GM12878 (cell line): ENCODE measurements at regions not wholly inside any gene's neighbourhood (a gene's known extent, or its start where the extent isn't known, plus 50 kb on each side); places are given as distances from the start of the nearest gene placed in this dataset.

Experiments
- EP300 ChIP-seq, 2 experiments: fragments of 150-350 bp in 1 of 2; IDR thresholded peaks; 2 replicates each; pipeline ENCODE4 v1.6.1; 2011 to 2012; ENCODE audit warnings: low read depth in 2 of 2, low read length in 2 of 2, borderline replicate concordance in 1 of 2, improper control_type of control experiment in 1 of 2, inconsistent platforms in 1 of 2; ENCODE audit not compliant: control insufficient read depth in 1 of 2
- NR2F1 ChIP-seq: fragments of 450-650 bp; conservative IDR thresholded peaks from 2 replicates; pipeline ENCODE4 v1.6.1; 2017; ENCODE audit warnings: mild to moderate bottlenecking
- RAD21 ChIP-seq: IDR thresholded peaks from 2 replicates; pipeline ENCODE4 v1.6.1; 2011; ENCODE audit warnings: mild to moderate bottlenecking, low read depth, low read length, moderate library complexity; ENCODE audit not compliant: insufficient read depth
- TBL1XR1 ChIP-seq: IDR thresholded peaks from 2 replicates; pipeline ENCODE4 v1.6.1; 2012; ENCODE audit warnings: low read depth, low read length, improper control_type of control experiment
- YBX1 ChIP-seq: fragments of 450-650 bp; IDR thresholded peaks from 2 replicates; pipeline ENCODE4 v1.6.1; 2016; ENCODE audit warnings: antibody characterized with exemption
- ZNF274 ChIP-seq: IDR thresholded peaks from one replicate; pipeline ENCODE4 v1.8.0; 2011; ENCODE audit not compliant: insufficient read length, insufficient read depth
- TF ChIP-seq, protein P1 (sequence below), 3 experiments: IDR thresholded peaks in 2 of 3; conservative IDR thresholded peaks in 1 of 3; 2 replicates each; pipeline ENCODE4 v1.5.1; 2011; ENCODE audit warnings: low read depth in 3 of 3, low read length in 3 of 3, mild to moderate bottlenecking in 3 of 3, control low read depth in 2 of 3, moderate library complexity in 2 of 3, inconsistent platforms in 1 of 3, mixed read lengths in 1 of 3; ENCODE audit not compliant: control insufficient read depth in 2 of 3, insufficient read depth in 1 of 3; ENCODE audit errors: extremely low read depth in 1 of 3
- TF ChIP-seq, protein P2 (sequence below): IDR thresholded peaks from 2 replicates; pipeline ENCODE4 v1.6.1; 2012; ENCODE audit warnings: mild to moderate bottlenecking, low read depth, low read length
- TF ChIP-seq, protein P3 (sequence below): IDR thresholded peaks from 2 replicates; pipeline ENCODE4 v1.6.1; 2012; ENCODE audit warnings: low read depth, low read length, improper control_type of control experiment

DNA sequence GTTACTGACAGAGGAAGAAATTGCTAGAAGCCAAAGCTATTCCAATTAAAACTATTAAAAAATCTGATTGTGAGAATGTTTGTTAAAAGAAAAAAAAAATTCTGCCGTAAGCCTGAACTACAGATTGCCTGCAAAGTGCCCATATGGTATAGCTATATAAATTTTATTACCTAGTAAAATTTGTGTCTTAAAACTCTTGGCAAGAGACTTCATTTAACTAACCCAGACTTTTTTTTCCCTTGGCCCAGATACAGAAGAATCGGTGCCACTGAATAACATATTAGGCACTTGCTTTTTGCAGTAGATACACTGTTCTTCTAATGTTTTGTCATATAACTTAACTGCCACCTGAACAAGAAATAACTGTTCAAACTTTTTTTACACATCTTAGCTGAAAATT lies 125.5 kb downstream of the RPS29 start:
- TF ChIP-seq, protein P1, sequence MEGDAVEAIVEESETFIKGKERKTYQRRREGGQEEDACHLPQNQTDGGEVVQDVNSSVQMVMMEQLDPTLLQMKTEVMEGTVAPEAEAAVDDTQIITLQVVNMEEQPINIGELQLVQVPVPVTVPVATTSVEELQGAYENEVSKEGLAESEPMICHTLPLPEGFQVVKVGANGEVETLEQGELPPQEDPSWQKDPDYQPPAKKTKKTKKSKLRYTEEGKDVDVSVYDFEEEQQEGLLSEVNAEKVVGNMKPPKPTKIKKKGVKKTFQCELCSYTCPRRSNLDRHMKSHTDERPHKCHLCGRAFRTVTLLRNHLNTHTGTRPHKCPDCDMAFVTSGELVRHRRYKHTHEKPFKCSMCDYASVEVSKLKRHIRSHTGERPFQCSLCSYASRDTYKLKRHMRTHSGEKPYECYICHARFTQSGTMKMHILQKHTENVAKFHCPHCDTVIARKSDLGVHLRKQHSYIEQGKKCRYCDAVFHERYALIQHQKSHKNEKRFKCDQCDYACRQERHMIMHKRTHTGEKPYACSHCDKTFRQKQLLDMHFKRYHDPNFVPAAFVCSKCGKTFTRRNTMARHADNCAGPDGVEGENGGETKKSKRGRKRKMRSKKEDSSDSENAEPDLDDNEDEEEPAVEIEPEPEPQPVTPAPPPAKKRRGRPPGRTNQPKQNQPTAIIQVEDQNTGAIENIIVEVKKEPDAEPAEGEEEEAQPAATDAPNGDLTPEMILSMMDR (IDR thresholded peaks at IDR 0.05 in 2 of 3, conservative IDR thresholded peaks at IDR 0.05 in 1 of 3; ENCODE audit: control insufficient read depth in 2 of 3, extremely low read depth in 1 of 3, insufficient read depth in 1 of 3, low read depth in 3 of 3, low read length in 3 of 3), result no peak
- TF ChIP-seq TBL1XR1 (no peak), ZNF274 (no peak), YBX1 (no peak), RAD21 (no peak), EP300 (IDR thresholded peaks at IDR 0.05; ENCODE audit: borderline replicate concordance in 1 of 2, control insufficient read depth in 1 of 2, low read depth in 2 of 2, low read length in 2 of 2) (no peak), NR2F1 (no peak)
- TF ChIP-seq, protein P2, sequence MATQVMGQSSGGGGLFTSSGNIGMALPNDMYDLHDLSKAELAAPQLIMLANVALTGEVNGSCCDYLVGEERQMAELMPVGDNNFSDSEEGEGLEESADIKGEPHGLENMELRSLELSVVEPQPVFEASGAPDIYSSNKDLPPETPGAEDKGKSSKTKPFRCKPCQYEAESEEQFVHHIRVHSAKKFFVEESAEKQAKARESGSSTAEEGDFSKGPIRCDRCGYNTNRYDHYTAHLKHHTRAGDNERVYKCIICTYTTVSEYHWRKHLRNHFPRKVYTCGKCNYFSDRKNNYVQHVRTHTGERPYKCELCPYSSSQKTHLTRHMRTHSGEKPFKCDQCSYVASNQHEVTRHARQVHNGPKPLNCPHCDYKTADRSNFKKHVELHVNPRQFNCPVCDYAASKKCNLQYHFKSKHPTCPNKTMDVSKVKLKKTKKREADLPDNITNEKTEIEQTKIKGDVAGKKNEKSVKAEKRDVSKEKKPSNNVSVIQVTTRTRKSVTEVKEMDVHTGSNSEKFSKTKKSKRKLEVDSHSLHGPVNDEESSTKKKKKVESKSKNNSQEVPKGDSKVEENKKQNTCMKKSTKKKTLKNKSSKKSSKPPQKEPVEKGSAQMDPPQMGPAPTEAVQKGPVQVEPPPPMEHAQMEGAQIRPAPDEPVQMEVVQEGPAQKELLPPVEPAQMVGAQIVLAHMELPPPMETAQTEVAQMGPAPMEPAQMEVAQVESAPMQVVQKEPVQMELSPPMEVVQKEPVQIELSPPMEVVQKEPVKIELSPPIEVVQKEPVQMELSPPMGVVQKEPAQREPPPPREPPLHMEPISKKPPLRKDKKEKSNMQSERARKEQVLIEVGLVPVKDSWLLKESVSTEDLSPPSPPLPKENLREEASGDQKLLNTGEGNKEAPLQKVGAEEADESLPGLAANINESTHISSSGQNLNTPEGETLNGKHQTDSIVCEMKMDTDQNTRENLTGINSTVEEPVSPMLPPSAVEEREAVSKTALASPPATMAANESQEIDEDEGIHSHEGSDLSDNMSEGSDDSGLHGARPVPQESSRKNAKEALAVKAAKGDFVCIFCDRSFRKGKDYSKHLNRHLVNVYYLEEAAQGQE, result no peak
- TF ChIP-seq, protein P3, sequence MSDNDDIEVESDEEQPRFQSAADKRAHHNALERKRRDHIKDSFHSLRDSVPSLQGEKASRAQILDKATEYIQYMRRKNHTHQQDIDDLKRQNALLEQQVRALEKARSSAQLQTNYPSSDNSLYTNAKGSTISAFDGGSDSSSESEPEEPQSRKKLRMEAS, result no peak
